ENCODE measurements at regions not wholly inside any gene's neighbourhood (a gene's known extent, or its start where the extent isn't known, plus 50 kb on each side); places are given as distances from the start of the nearest gene placed in this dataset.

- TF ChIP-seq CTCF (conservative IDR thresholded peaks at IDR 0.05) = no peak
- TF ChIP-seq ZFX (IDR thresholded peaks at IDR 0.05) = no peak
Measured at GRCh38 chrX:11934089-11934488, 176.1 kb downstream of the MSL3 start.

Data from C4-2B (cell line).